ENCODE measurements at regions not wholly inside any gene's neighbourhood (a gene's known extent, or its start where the extent isn't known, plus 50 kb on each side); places are given as distances from the start of the nearest gene placed in this dataset.
"Not testable (repeated sequence)": the region's sequence is repeated elsewhere in the genome, so short reads cannot be mapped to it uniquely, and the experiment has no call there.

DNA sequence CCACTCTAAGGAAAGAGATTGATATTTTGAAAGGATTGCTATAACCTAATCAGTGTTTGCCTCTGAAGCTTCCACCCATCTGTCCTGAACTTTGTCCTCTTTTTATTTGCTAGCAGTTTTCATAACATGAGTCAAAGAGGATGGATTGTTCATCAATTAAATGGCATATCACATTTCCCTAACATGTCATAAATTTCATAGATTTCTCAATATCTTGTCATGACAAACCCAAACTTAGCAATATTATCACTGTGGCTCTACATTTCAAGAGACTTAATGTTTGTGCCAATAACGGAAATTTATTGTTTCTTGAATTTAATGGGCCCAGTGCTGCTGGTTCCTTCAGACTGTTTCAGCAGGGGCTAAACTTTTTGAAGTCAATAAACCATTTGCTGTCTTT lies 330.3 kb downstream of the CAAP1 start:
- DNase-seq, result no peak

DNA sequence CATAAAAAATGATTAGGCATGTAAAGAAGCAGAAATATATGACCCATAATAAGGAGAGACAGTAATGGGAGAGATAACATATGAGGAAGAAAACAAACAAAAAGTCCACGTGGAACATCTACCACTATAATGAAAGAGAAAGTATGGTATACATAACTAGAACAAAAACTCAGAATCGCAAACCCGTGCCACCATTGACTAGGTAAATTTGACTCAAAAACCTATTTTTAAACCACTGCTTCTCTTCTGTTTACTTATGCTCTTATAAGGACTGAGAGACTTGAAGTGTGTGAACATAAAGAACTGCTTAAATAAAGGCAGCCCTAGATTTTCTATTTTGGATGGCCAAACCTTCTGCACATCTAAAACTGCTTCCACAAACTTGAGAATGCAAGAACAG lies 330.7 kb downstream of the CAAP1 start:
- no peak for DNase-seq

DNA sequence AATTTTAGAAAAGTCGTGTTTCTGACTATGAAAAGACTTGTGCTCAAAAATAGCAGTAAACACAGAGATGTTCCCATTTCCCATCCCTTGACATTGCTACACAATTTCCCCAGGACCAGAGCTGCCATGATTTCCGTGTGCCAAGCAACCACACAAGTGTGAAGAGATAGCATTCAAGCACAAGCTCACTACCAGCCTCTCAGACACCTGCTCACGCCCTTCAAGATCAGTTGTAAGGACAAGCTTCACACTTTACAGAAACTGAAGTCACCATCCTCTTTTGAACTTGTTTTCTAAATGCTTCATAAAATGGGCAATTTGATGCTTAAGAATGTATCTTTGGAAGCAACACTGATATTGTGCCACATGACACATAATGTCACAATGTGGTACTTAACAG lies 333.1 kb downstream of the CAAP1 start:
- DNase-seq, result no peak

DNA sequence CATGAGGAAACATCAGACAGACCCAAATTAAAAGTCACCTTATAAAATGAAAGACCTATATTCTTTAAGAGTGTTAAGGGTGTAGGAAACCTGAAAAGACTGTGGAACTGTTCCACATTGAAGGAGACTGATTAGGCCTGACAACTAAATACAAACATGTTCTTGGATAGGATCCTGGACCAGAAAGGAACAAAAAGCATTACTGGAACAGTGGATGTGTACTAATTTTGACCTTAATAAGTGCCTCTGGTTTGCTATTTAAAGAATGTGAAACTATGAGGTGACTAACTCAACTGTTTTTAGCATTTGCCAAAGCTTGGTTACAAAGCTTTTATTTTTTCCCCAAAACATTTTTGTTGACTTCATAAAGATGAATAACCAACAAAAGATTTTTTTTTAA lies 340.6 kb downstream of the CAAP1 start:
- DNase-seq, result no peak

DNA sequence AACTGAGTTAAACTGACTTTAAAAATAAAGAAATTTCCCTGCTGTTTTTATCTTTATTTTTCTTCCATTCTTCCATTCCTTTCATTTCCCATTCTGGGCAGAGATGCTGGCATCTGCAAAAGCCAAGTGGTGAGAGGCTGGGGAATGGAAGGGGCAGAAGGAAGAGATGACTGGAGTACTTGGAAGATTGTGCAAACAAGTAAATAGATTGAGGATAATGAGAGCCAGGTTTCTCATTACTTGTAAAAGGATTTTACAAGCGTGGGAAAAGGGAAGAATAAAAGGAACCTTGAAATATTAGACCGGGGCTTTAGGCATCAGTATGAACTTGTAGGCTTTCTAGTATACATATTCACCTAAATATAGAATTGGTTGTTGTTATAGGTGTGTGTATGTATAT lies 341.2 kb downstream of the CAAP1 start:
- DNase-seq, result no peak

DNA sequence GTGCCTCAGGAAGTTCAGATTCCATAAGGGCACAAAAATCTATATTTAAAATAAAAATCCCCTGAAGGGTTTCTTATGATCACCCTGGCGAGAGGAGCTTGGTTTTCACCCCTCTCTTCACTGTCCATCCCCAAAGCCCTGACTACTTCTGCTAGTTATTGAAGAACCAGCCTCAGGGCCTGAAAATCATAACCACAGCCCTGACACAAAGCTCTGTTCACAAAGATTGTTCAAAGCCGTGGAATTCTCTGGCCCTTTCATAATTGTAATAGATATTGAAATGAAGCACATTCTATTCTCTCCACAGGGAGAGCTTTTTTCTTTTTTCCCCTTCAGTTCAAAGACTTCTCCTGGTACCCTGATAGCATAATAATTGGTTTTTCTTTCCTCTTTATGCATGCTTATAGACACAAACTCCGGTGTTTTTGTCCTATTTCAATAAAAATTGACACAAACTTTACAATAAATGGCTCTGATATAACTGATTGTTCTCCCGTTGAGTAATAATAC lies 343.8 kb downstream of the CAAP1 start:
- no peak for DNase-seq

DNA sequence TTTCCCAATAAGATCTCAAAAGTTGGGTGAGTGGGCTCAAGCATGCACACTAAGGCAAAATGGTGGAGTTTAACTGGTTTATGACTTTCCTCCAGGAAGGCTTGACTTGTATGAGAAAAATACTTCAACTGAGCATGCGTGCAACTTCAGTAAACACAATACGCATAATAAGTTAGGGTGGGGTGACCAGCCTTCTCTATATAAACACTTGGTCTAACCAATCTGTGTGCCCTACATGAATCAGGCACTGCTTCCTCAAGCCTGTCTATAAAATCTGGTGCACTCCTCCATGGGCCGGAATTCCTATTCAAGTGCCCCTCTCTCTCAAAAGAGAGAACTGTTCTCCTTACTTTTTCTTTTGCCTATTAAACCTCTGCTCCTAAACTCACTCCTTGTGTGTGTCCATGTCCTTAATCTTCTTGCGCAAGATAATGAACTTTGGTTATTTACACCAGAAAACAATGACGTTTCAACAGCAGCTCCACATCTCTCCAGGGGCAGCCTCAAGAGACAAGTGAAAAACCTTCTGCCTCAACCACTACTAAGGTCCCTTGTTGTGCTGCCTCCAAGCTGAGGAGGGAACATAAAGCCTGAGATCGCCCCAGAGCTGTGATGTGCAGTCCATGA lies 352.6 kb downstream of the CAAP1 start:
- DNase-seq, result no peak

DNA sequence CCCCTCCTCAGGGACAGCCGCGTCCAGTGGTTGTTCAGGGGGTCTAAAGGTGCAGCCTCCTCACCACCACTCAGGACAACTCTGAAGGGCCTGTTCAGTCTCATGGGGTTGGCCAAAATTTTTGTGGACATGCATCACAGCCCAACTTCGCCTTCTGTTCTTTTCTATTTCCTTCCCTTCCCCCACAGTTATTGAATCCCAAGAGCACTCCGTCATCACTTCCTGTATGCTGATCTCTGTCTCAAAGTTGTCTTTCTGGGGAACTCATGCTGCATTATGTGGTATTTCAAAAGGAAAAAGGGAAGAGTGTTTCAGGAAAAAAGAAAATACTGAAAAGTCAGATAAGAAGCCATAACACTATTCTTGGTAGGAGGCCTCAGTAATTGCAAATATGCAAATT lies 355.4 kb downstream of the CAAP1 start:
- peak; percentile 25 for DNase-seq

DNA sequence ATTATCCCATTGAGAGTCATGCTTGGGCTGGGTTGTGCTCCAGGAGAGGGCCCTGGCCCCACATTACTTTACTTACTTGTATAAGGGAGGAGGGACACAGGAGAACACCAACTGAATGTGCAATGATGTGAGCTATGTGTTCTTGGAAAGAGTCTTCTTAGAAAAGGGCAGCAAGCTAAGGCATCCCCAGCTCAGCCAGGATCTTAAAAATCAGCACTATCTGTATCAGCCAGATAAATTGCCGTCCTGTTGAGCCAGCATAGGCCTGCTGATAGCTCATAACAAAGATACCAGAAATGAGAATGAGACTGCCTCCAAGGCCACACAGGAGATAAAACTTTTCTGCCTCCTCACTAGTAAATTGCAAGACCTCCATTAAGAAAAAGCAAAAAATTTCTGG lies 357.5 kb downstream of the CAAP1 start:
- DNase-seq, result no peak

DNA sequence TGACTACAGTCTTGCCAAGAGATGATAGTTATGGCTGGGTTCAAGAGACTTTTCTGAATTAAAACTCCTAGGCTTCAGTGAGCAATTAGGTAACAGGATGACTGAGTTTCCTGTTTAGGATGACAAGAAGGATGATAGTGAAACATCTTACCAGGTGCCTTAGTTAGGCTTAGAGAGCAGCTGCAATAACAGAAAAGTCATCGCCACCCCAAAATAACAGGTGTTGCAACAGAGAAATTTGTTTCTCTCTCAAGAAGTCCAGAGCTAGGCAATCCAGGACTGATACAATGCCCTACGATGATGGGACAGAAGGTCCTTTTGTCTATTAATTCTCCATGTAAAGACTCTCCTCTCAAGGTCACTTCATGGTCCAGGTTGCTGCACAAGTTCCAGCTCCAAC lies 361.8 kb downstream of the CAAP1 start:
- DNase-seq, result no peak

DNA sequence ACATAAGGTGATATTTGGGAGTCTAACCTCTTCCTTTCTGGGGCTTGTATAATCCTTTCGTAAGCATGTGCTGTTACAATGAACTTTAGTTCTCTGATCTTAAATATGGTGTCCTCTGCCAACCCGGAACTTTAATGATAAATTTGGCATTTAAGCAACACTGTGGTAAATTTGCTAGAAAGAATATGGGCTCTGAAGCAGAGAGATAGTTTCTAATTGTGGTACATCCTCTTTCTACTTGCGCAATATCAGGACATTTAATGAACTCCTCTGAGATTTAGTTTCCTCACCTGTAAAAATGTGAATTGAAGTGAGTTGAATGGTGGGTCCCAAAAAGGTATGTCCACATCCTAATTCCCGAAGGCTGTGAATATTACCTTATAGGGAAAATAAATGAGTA lies 364.7 kb downstream of the CAAP1 start:
- DNase-seq, result peak; percentile 90

DNA sequence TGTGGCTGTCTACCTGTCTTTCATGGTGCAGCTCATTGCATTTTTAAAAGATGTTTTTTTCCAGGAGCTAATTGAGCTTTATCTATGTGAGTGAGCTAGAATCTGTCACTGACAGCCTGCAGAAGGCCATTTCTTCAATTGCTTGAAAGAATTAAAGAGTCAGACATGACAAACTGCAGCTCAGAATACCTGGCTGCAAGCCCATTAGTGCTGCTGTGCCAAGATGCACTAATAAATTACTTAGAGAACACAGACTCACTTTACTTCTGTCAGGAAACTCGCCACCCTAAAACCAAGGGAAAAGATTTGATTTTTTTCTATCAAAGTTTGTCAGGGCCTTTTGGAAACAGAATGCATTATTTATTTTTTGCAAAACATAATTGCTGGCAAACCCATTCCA lies 368.3 kb downstream of the CAAP1 start:
- no peak for DNase-seq

DNA sequence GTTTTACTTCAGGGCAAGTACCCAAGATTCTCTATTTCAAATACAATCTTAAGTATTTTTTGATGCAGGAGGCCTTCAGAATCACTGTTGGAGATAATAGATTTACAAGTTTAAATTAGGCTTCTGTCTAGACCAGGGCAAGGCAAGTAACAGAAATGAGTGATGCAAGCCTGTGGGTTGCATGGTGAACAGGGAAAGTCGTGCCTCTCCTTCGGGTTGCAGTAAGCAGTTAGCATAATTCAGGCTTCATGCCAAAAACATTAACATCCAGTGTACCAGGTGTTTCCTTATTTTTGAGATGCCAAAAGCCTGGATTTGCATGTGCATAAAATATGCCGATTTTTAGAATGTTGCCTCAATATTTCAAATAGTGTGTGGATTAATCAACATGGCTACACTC lies 369.0 kb downstream of the CAAP1 start:
- peak; percentile 49 for DNase-seq

DNA sequence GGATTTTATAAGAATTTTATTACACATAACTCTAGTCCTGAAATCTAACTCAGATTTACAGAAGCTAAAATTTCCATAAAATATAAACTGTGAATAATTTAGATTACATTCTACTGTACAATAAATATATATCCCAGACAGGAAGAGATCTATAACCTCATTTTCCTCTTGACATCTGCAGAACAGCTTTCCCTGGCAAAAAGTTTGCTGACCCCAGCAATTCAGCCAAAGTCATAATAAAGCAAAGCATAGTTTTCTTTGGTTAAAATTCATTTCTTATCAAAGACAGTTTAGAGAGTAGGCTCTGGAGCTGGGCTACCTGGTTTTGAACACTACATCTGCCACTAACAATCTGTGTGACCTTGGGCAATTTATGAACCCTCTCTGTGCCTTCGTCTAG lies 372.5 kb downstream of the CAAP1 start:
- no peak for DNase-seq

DNA sequence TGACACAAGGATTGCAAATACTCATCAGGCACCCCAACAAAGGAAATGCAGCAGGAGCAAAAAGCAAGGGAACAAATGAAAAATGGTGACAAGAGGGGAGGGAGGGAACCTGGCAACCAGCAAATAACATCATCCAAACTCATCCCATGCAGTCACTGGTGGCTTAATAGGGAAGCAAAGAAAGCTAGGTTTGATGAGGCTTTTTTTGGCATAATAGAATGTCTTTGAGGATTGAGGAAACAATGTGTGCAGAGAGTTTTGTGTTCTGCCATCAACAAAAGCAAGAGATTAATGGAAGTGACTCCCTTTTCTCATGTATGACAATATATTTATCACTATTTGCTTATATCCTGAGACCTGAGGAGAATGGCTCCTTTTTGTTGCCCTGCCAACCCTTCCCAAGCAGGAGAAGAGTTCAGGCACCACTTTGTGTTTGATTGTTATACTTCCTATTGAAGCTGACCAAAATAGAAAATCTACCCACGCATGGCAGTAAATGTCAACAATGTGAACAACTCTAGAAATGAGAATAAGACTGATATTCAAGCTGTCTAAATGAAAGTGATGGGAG lies 375.7 kb downstream of the CAAP1 start:
- DNase-seq, result no peak

DNA sequence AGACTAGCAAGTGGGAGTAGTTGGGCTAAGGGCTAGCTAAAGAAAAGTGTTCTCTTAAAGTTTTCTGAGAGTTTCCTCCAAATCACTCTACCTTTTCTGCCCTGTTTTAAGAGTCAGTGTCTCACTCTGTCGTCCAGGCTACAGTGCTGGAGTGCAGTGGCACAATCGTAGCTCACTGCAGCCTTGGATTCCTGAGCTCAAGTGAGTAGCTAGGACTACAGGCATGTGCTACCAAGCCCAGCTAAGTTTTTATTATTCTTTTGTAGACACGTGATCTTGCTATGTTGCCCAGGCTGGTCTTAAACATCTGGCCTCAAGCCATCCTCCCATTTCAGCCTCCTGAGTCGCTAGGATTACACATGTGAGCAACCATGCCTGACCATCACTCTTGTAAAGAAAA lies 378.9 kb downstream of the CAAP1 start:
- no peak for DNase-seq

DNA sequence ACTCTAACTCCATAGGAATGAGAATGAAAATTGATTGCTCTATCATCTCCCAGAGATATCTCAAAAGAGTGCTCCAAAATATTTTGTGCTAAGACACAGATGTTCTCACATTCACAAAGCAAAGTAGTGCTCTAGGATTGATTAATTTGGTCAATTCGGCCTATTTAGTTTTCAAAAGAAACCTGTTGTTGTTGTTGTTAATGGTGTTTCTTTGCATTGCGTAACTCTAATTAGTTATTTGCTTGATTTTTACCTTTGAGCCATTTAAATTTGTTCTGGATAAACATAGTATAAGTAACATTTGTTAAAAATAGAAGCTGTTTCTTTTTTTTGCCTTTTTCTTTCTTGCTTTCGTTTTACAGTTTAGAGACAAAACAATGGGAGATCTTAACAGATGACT lies 382.5 kb downstream of the CAAP1 start:
- DNase-seq, result no peak

DNA sequence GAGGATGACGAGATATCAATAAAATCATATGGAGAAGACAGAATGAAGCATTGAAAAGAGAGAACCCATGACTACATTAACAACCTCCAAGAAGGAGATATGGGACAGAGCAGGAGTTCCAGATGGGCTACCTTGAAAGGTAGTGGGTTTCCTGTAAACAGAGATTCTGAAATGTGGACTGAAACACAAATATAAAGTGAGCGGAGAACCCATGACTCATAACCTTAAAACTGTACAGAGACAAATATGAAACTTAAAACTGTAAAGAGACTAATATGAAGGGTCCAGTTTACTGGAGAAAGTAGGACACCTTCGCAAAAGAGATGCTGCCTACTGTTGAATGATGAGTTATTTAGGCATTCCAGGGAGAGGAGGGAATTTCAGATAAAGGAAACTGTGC lies 383.7 kb downstream of the CAAP1 start:
- no peak for DNase-seq

DNA sequence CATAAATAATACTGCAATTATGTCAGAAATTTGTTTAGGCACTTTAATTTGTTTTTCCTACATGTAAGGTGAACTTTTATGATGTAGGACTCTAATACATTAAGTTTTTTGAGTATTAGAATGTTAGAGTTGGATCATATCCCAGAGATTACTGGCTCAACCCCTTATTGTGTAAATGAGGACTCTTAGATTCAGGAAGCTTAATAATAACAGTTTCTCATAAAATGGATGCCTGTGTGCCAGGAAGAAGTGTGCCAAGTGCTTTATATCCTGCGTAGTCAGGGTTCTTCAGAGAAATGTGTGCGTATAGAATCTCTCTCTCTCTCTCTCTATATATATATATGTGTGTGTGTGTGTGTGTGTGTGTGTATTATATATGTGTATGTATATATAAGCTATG lies 388.5 kb downstream of the CAAP1 start:
- no peak for DNase-seq

DNA sequence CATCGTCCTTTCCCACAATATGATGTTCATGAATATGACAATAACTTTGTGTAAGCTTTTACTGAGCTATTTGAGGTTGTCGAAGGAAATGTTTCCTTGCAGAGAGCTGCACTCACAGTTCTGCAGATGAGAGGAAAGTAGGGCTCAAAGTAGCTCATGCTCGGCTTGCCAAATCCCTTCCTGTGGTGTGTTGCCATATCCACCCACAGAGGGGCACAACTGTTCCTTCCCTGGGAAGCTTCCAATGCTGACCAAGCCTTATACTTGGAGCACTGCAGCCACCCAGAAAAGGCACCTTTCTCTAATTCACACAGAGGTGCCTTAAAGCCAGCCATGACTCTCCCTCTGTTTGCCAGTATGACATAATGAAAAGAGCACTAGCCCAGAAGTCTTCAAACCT lies 390.3 kb downstream of the CAAP1 start:
- DNase-seq, result no peak

DNA sequence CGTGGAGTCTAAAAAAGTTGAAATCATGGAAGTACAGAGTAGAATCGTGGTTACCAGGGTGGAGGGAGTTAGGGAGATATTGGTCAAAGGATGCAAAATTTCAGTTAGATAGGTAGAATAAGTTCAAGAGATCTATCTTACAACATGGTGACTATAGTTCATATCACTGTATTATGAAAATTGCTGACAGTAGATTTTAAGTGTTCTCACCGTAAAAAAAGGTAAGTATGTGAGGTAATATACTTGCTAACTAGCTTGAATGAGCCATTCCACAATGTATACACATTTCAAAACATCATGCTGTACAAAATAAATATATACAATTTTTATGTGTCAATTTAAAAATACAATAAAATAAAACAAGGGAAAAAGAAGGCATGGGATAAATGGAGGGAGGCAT lies 392.1 kb downstream of the CAAP1 start:
- DNase-seq, result no peak

DNA sequence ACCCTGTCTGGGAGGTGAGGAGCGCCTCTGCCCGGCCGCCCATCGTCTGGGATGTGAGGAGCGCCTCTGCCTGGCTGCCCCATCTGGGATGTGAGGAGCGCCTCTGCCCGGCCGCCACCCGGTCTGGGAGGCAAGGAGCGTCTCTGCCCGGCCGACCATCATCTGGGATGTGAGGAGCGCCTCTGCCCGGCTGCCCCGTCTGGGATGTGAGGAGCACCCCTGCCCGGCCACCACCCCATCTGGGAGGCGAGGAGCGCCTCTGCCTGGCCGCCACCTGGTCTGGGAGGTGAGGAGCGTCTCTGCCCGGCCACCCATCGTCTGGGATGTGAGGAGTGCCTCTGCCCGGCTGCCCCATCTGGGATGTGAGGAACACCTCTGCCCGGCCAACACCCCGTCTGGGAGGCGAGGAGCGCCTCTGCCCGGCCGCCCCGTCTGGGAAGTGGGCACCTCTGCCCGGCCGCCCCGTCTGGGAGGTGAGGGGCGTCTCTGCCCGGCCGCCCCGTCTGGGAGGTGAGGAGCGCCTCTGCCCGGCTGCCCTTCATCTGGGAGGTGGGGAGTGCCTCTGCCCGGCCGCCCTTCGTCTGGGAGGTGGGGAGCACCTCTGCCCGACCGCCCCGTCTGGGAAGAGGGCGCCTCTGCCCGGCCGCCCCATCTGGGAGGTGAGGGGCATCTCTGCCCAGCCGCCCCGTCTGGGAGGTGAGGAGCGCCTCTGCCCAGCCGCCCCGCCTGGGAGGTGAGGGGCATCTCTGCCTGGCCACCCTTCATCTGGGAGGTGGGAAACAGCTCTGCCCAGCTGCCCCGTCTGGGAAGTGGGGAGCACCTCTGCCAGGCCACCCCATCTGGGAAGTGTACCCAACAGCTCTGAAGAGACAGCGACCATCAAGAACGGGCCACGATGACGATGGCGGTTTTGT lies 399.7 kb downstream of the CAAP1 start:
- not testable (repeated sequence) for DNase-seq

DNA sequence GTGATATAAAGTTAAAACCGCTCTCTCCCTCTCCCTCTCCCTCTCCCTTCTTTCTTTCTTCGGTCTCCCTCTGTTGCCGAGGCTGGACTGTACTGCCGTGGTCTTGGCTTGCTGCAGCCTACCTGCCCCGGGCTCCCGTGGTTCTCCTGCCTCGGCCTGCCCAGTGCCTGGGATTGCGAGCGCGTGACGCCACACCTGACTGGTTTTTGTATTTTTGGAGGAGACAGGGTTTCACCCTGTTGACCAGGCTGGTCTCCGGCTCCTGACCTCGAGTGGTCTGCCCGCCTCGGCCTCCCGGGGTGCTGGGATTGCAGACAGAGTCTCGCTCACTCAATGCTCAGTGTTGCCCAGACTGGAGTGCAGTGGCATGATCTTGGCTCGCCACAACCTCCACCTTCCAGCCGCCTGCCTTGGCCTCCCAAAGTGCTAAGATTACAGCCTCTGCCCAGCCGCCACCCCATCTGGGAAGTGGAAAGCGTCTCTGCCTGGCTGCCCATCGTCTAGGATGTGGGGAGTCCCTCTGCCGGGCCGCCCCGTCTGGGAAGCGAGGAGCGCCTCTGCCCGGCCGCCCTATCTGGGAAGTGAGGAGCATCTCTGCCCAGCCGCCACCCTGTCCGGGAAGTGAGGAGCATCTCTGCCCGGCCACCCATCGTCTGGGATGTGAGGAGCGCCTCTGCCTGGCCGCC lies 400.5 kb downstream of the CAAP1 start:
- DNase-seq, result not testable (repeated sequence)

DNA sequence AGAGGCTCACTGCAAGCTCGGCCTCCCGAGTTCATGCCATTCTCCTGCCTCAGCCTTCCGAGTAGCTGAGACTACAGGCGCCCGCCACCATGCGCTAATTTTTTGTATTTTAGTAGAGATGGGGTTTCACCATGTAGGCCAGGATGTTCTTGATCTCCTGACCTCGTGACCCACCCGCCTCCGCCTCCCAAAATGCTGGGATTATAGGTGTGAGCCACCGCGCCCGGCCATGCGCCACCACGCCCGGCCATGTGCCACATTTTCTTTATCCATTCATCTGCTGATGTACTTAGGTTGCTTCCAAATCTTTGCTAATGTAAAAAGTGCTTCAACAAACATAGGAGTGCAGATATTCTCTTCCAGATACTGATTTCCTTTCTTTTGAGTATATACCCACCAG lies 408.6 kb downstream of the CAAP1 start:
- DNase-seq, result no peak
